GM19438 (cell line): ENCODE measurements at regions not wholly inside any gene's neighbourhood (a gene's known extent, or its start where the extent isn't known, plus 50 kb on each side); places are given as distances from the start of the nearest gene placed in this dataset.
"Not testable (repeated sequence)": the region's sequence is repeated elsewhere in the genome, so short reads cannot be mapped to it uniquely, and the experiment has no call there.

Source experiments
- ATAC-seq: cut with Tn5 transposase; IDR thresholded peaks from one replicate; pipeline ENCODE4 v1.9.1; 2021; ENCODE audit warnings: low read depth; ENCODE audit not compliant: unreplicated experiment

- ATAC-seq, result no peak
These were observed 652.7 kb upstream of the HS3ST5 start for GRCh38 chr6:114995526-114995925.

- ATAC-seq, result peak; percentile 96
These were observed 646.6 kb upstream of the HS3ST5 start for GRCh38 chr6:114989279-114989964.

GRCh38 chr6:114987281-114987680 lies 644.5 kb upstream of the HS3ST5 start:
- ATAC-seq, result no peak

GRCh38 chr6:114955363-114955762 lies 612.5 kb upstream of the HS3ST5 start:
- ATAC-seq, result no peak

GRCh38 chr6:114952229-114952628 lies 609.4 kb upstream of the HS3ST5 start:
- no peak for ATAC-seq

- ATAC-seq, result no peak
These were observed 602.6 kb upstream of the HS3ST5 start for GRCh38 chr6:114945392-114945791.

- ATAC-seq, result no peak
These were observed 598.3 kb upstream of the HS3ST5 start for GRCh38 chr6:114941078-114941477.

- ATAC-seq, result no peak
These were observed 597.4 kb upstream of the HS3ST5 start for GRCh38 chr6:114940181-114940580.

- no peak for ATAC-seq
These were observed 596.8 kb upstream of the HS3ST5 start for GRCh38 chr6:114939630-114940029.

- no peak for ATAC-seq
These were observed 593.3 kb upstream of the HS3ST5 start for GRCh38 chr6:114936080-114936479.

GRCh38 chr6:114934079-114934478 lies 591.3 kb upstream of the HS3ST5 start:
- no peak for ATAC-seq

GRCh38 chr6:114928731-114929130 lies 585.9 kb upstream of the HS3ST5 start:
- not testable (repeated sequence) for ATAC-seq

GRCh38 chr6:114906096-114906495 lies 563.3 kb upstream of the HS3ST5 start:
- ATAC-seq, result no peak

- no peak for ATAC-seq
These were observed 554.7 kb upstream of the HS3ST5 start for GRCh38 chr6:114897536-114897935.

- no peak for ATAC-seq
These were observed 549.4 kb upstream of the HS3ST5 start for GRCh38 chr6:114892211-114892610.

GRCh38 chr6:114888241-114888640 lies 545.4 kb upstream of the HS3ST5 start:
- no peak for ATAC-seq

GRCh38 chr6:114886670-114887436 lies 544.0 kb upstream of the HS3ST5 start:
- ATAC-seq, result no peak

GRCh38 chr6:114879693-114880092 lies 536.9 kb upstream of the HS3ST5 start:
- no peak for ATAC-seq

GRCh38 chr6:114878091-114878490 lies 535.3 kb upstream of the HS3ST5 start:
- ATAC-seq, result no peak

GRCh38 chr6:114874410-114874809 lies 531.6 kb upstream of the HS3ST5 start:
- no peak for ATAC-seq

- not testable (repeated sequence) for ATAC-seq
These were observed 522.7 kb upstream of the HS3ST5 start for GRCh38 chr6:114865506-114865905.

GRCh38 chr6:114863610-114864009 lies 520.8 kb upstream of the HS3ST5 start:
- ATAC-seq, result no peak
